Inflammatory macrophage treated with lipopolysaccharide for 1 hour (primary cell): ENCODE measurements at regions not wholly inside any gene's neighbourhood (a gene's known extent, or its start where the extent isn't known, plus 50 kb on each side); places are given as distances from the start of the nearest gene placed in this dataset.

Experiments
- DNase-seq, 2 donors: peaks; one replicate each; pipeline ENCODE4 v3.0.0-alpha.2; 2020 to 2022

DNA sequence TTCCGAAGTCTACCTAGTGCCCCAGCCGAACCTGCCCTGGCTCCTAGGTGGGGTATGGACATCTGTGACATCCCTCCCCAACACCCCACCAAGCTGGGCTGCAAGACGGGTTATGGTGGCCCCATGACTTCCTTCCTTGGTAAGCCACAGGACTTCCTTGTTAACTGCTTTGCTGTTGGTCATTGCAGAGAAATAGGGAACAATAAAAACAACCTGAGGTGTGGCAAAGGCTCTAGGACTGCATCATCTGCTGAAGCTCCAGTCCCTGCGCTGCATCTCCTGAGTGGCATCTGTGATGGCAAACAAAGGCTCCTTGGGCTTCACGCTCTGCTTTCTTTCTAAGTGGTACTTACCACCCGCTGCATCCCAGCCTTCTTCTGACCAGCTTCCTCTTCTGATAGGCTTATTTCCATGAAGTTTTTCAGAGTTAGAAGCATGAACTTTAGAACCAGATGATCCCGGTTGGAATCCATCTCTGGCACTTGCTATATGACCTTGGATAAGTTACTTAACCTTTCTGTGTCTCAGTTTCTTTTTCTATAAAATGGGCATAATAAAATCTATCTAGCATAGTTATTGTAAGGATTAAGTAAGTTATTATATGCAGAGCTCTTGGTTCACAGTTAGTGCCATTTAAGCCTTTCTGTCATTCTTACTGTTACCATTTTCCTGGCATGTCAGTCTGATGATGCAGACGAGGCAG lies 216.8 kb downstream of the RPS24 start:
- peak; percentile 62 to 63 for DNase-seq

DNA sequence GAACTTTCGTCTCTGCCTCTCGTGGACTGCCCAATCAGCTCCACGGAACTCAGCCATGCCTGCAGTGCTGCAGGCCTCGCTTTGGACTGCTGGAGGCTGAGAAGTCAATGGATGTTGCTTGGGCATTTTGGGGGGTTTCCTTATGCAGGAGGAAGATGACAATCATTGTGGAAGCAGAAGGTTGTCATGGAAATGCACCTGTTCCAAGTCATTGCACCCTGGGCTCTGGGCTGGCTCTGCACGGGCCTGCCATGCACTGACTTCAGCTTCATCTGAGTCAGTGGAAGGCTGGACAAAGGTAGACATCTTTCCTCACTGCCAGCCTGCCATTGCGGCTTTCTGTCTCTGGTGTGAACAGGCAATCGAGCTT lies 217.3 kb downstream of the RPS24 start:
- DNase-seq = no peak

DNA sequence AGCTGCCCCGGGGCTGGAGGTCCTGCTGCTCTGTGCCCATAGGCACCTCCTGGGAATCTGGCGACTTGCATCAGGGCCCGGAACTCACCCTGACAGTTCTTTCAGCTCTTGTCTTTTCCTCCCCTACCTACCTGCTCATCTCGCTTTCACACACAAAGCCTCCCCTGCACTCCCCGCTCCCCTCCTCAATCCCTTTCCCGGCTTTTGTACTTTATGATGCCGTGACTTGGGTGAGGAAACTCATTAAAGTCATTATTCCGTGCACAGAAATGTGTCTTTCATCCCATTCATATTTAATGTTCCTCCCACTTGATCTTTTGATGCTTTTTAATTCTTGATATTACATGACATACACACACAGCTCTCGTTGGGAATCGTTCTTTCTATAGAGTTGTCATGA lies 218.6 kb downstream of the RPS24 start:
- no peak for DNase-seq

DNA sequence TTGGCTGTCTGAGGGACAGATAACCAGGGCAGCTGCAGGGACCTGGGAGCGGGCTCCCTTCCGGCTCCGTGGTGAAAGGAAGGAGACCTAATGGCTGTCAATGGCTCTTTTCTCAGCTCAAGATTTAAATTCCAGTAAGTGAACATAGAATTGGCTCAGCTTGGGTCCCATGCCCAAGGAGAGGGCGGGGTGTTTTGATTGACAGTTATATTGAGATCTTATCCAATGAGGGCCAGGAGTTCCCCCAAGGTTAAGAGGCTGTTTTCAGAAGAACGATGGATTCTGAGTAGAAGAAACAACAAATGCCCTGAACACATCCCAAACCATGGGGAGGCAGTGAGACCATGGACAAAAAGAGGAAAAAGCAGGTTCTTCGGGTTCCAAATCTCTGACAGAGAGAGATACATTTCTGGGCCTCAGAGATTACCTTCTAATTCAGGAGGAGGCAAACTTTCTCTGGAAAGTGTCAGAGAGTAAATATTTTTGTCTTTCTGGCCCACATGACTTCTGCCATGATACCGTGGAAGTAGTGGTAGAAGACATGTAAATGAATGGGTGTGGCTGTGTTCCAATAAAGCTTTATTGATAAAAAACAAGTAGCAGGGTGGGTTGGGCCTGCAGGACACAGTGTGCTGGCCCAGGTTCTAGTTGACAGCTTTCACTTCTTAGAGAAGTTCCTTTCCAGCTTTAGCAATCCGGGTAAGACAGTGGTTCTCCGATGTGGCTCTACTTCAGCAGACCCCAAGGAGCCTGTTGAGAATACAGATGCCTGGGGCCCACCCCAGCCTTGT lies 219.6 kb downstream of the RPS24 start:
- no peak for DNase-seq

DNA sequence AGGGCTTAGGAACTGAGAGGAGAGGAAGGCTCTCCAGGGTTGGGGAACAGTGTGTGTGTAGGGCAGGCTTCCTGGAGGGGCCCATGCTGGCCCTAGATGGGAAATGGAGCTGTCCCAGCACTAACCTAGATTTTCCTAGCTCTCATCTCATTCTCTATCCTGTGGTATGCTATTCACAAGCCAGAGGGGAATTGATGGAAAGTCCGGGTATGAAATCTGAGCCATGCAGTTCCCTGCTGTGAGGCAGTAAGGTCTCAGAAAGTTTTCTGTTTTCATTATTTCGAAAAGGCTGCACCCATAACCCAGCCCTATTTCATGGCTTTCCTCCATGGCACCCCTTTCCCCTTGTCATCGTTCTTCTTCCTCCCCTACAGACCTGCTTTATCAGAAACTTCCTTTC lies 220.3 kb downstream of the RPS24 start:
- no peak for DNase-seq

DNA sequence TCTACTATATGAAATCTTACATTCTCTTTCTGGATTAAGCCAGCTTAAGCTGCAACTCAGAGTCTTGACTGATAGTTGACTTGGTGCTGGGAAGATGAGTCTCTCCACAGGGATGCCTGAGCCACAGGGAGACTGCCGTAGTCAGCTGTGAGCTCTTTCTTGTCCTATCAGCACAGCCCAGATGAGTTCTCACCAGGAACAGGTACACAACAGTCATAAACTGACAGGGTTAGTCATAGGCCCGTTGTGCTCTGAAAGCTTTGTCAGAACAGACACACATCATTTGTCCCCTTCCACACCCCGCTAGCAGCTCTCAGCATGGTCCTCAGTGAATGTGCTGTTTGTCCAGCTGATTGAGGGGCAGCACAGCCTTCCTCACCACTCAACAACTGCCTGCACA lies 221.6 kb downstream of the RPS24 start:
- DNase-seq = no peak

DNA sequence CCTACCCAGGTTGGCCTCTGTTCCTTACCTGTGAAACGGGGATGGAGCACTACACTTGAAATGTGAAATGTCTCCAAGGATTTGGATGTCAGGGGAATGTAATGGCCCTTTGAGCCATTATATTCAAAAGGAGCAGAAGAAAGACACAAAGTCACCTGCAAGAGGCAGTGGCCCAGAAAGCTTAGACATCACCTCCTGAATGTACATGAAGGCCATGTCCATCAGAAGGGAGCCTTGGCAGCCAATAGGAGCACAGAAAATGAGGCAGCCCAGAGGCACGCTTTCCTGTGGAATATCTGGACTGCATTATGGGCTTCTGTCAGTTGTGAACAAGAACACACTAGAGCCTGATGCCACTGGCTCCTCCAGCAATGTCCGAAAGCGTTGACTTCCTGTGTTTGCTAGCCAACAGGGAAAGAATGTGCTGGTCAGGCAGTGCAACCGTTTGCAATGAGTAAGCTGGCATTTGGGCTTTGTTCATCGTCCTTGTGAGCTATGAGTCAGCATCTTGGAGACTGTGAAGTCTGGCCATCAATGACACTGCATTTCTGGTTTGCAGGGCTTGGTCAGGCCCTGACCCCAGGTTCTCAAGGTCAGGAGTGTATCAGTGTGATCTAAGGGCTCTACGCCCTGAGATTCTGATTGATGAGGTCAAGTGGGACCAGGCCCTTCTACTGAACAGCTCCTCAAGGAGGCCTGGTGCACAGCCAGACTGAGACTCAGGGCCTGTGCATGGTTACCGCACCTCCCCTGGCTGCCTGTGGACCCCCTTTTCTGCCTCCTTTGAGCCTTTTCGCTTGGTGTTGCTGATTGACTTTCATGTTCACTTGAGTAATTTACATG lies 222.4 kb downstream of the RPS24 start:
- peak; percentile 84 to 96 for DNase-seq

DNA sequence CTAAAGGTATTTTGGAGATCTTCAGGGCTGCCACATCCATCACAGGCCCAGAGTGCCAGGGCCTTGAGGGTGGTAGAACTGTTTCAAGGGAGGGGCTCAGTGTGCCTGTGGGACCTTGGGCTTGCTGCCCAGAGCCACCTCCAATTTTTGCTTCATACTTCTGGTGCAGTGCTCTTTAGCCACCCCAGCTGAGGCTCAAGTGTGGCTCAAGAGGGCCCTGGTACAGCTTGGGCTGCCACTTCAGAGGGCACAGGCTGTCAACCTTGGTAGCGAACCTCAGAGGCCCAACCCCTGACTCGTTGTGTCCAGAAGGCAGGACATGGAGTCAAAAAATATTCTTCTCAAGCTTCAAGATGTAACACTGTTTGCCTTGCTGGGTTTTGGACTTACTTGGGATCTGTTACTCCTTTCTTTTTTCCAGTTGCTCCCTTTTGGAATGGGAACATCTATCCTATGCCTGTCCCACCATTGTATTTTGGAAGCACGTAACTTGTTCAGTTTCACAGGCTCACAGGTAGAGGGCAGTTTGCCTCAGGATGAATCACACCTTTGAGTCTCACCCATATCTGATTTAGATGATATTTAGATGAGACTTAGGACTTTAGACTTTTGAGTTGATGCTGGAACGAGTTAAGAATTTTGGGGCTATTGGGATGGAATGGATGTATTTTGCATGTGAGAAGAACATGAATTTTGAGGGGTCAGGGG lies 224.8 kb downstream of the RPS24 start:
- DNase-seq = no peak

DNA sequence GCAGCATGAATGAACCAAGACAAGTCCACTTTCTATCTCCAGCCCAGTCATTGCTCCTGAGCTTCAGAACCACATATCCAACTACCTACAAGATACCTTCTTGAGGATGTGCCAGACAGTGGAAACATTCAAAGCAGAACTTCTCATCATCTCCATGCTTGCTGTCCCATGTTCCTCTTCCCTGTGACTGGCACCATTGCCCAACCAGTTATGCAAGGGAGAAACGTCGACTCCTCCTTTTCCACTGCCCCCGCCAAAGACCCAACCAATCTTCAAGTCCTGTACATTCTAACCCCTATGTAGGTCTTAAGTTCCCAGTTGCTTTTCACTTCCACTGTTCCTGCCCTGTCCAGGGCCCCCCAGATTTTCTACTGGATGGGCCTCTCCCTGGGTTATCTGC lies 225.7 kb downstream of the RPS24 start:
- DNase-seq = peak; percentile 79 to 83

DNA sequence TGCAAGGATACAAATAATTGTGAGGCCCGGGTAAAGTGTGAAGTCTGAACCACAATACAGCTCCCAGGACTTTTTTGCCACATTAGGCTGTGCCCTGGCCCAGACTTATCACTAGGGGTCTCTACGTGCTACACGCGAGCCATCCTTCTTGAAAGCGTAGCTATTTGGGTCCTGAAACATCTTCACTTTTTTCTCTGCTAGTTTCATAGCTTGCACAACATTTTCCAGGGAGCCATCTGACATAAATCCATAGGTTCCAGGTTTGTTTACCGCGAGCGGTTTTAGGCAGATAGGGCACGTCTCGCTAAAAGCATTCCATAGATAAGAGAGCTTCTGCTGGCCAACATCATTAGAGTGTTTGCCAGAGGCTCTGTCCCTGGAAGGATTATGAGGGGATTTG lies 226.5 kb downstream of the RPS24 start:
- no peak for DNase-seq

DNA sequence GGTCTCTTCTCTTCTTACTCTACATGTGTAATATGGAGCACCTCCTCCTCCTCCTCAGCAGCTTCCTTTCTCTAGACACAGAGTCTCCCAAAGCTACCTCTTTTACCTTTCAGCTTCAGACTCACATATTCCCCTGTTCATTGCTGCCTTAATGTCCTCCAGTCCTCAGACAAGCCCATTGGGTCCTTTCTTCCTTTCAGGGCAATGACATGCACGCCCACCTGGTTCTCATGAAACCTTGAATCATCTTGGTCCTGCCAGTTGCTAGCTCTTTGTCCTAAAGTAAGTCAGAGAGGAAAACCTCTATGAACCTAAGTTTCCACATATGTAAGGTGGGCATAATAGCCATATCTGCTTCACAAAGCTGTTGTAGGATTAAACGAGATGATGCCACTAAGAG lies 227.0 kb downstream of the RPS24 start:
- DNase-seq = peak in 1 of 2 donors; percentile 26

DNA sequence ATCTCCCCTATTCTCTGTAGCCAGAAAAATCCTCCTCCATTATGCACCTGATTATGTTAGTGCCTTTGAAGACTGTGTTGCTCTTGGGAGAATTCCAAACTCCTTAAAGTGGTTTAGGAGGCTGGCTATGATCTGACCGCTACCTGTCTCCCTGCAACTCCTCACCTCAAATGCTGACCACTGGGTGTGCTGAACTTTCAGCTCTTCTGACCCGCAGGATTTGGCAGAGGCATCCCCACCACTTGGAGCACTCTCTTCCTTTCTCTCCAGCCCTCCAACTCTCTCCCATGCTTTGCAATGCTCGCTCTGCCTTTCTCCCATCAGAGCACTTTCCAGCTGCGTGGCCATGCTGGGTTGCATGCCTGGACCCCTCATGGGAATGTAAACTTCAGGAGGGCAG lies 227.6 kb downstream of the RPS24 start:
- DNase-seq = no peak

DNA sequence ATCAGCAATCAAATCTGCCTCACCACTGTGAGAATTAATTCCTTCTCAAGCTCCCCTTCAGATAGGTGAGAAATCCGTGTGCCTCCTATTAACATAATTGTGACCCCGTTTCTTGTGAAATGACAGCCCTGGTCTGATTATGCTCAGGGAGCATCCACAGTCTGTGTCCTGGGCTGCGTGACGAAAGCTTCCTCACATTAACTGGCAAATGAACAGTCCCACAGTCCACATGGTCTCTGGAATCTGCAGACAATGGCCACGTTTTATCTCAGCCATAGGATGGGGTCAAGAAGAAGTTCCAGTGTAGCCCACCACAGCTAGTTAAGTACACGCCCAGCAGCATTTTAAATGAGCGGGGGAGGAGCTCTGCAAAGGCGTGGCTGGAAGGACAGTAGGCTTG lies 229.2 kb downstream of the RPS24 start:
- no peak for DNase-seq

DNA sequence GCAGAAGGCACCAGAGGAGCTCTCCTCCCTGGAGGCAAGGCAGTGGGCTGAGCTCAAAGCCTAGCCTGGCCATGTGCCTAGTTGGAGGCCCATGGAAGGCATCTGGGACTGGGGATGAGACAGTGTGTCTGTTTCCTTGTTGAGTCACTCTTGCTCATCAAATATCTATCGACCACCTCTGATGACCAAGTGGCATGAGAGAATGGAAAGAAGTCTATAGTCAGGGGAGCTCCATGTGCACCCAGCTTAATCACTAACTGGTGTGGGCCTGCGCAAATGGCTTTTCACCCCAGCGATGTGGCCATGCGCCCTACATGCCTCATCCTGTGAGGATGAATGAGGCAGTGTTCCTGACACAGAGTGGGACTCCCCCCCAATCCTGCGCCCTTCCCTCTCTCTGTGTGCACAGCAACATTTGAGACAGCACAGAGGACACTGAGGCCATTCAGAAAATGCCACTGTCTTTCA lies 229.9 kb downstream of the RPS24 start:
- DNase-seq = no peak

DNA sequence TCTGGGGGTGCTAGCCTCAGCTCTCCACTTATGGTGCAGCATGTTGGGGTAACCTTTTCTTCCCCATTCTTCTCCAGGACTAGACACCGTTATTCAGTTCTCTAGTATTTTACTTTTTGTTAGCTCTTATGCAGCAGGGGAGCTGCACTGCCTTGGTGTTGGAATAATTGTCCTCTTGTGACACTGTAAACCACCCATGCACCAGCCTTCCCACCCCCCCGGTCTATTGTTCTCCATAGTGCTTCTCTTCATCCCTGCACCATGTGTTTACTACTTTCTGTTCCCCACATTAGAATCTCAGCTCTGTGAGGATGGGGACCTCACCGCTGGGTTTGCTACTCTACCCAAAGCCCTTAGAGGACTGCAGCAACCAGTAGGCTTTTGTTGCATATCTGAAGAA lies 230.7 kb downstream of the RPS24 start:
- no peak for DNase-seq

DNA sequence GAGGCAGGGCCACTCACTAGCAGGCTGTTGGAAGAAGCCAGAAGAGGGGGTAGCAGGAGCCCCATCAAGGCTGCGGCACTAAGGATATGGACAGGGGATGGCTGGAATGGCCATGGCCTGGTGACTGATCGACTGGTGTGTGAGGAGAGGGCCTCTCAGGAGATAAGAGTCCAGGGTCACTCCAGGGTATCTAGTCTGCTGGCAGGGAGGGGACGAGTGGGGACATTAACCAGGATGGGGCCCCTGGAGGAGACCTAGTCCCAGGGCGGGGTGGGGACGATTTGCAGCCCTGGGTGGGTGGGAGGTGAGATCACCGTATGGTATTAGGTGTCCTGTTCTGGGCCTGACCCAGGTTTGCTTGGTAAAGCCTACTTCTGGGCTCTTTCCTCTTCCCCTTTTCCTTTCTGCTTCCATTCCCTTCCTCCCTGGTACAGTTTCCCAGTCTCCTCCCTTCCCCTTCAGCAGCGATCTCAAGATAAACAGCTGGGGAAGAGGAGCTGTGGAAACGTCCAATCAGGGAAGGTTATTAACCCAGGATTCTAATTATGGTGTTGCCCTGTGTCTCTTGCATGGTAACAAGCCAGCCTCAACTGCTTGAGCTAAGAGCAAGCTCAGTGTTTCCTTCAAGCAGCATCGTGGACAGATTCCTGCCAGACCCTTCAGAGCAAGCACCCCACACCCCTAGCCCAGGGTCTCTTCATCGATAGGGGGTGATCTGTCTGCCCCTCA lies 233.2 kb downstream of the RPS24 start:
- DNase-seq = no peak

DNA sequence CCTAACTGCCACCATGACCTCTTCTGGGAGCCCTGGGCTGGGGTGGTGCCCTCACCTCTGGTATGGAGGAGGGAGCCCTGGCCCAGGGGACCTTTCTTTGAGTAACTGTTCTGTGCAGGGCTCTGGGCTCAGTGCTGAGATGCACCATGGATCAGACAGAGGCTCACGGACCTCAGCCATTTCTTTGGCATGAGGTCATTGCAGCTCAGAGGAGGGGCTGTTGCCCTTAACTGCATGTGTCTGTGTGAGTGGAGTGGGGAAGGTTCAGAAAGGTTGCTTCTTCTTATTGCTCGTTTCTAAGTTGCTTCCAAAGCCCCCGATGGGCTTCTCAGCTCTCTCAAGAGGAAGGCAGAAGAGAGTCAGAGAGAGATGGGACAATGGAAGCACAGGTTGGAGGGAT lies 233.9 kb downstream of the RPS24 start:
- no peak for DNase-seq

DNA sequence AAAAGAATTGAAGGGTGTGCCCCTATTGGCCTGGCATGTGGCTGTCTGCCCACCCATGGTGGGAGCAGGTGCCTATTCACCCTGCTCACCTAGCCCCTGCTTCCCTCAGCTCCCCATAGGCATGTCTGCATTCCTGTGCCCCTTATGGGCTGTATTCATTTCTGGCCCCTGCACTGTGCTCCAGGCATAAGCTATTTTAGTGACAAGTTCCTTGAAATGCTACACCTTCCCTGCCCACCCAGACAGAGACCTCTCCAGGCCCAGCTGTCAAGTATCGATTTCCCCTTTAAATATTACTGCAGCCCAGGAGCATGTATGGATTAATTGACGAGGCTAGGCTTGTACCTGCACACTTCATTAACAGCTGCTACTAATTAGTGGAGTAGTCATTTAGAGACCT lies 235.4 kb downstream of the RPS24 start:
- no peak for DNase-seq

DNA sequence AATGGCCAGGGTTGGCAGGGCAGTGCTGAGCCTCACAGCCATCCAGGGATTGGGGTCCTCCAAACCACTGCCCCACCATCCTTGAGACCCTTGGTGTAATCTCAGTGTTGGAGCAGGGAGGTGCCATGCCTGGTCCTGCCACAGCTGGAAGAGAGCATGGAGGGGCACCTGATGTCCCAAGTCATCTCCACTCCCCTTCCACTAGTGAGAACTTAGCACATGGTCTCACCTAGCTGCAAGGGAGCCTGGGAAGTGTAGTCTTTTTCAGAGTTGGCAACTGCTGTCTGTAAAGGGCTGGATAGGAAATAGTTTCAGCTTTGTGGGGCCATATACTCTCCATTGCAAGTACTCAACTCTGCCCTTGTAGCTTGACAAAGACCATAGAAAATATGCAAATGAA lies 238.7 kb downstream of the RPS24 start:
- DNase-seq = no peak

DNA sequence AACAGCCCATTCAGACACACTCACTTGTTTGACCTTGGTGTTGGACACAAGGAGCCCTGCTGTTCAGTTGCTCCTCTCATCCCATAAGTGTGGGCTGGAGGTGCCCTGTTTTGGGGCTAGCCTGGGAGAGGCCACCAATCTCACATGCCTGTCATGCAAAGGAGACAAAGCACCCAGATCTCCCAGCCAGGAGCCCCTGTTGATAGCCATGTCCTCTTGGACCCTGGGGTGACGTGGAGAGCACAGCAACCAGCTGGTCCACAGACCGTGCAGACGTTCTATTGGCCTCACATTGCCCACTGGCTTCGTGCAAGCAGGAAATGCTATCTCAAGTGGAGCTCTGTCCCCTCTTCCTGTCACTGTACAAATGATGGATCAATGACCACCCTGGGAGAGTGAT lies 240.8 kb downstream of the RPS24 start:
- DNase-seq = no peak

DNA sequence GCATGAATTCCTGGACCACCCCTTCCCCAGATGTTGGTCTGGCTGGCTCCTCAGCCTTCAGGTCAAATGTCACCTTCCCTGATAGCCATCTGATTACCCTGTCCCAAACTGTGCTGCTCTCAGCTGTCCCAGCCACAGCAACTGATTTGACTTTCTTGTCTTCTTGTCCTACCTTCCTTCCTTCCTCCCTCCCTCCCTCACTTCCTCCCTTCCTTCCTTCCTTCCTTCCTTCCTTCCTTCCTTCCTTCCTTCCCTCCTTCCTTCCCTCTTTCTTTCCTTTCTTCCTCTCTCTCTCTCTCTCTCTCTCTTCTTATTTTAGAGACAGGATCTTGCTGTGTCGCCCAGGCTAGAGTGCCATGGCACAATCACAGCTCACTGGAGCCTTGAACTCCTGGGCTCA lies 242.5 kb downstream of the RPS24 start:
- DNase-seq = no peak

DNA sequence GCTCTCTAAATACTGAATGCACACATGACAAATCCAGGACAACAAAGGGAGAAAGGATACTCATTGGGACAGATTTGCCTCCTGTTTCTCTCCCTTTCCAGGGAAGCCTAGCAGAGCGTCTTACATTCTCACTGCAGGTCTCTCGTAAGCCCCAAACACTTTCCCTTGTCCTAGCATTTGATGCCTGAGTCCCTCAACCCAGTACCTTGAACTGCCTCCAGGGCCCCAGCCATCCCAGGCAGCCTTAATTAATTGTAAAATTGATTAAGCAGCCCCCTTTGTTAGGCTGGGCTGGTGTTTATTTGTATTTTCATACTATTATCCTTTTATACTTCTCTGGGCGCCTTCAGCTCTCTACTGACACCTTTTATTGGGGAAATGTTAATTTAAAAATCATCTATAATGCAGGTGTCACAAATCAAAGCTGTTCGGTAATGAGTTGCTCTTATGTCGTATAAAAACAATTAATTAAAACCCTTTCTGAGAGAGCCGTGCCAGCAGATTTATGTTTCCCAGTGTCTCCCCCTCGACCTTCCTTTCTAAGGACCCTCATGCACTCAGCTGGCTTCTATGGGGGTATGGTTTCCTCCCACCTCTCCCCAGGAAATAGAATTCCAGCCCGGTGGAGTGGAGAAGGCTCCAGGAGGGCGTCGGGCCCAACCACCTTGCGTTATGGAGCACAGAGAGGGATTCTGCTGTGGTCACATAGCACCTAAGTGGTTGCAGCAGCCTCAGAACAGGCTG lies 243.8 kb downstream of the RPS24 start:
- DNase-seq = no peak
